Umbilical cord (tissue), 1 donor: ENCODE measurements at regions not wholly inside any gene's neighbourhood (a gene's known extent, or its start where the extent isn't known, plus 50 kb on each side); places are given as distances from the start of the nearest gene placed in this dataset.
"Not testable (repeated sequence)": the region's sequence is repeated elsewhere in the genome, so short reads cannot be mapped to it uniquely, and the experiment has no call there.

ENCODE experiments used
- DNase-seq: peaks from one replicate; pipeline ENCODE4 v3.0.0-alpha.2; 2015; ENCODE audit warnings: low spot score

DNA sequence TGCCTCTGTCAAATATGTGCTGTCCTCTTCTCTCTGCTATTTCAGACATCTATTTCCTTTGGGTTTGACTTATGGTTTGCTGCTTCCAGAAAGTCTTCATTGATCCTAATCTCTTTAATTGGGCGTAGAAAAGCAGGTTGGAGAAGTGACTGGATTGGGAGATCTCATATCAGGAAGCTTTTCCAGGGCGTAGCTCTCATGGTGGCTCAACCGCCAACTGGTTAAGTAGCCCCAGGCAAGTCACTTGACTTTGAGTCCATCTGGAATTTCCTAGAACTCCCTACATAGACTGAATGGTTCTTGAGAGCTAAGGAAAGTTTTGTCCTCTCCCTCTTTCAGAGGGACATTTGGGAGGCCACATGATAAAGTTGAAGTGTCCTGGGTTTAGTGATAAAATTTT is 192.3 kb upstream of the GLRA1 start:
- DNase-seq, result no peak

DNA sequence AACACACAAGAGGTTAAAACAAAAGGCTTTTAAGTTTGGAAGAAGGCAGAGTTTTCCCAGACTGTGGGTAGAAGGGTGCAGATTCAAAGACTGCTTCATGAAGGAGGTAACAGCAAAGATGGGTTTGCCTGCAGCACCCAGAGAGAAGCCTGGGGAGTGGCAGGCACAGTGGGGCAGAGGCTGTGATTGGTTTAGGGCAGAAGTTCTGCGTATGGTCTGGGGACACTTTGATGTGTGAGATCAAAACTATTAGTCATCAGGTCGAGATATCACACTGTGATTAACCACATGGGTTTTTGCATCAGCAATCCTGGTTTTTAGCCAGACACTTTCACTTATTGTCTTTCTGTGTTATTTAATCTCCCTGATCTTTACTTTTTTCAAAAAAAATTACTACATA is 188.8 kb upstream of the GLRA1 start:
- no peak for DNase-seq

- no peak for DNase-seq
These were observed 182.6 kb upstream of the GLRA1 start for GRCh38 chr5:152107220-152107619.

DNA sequence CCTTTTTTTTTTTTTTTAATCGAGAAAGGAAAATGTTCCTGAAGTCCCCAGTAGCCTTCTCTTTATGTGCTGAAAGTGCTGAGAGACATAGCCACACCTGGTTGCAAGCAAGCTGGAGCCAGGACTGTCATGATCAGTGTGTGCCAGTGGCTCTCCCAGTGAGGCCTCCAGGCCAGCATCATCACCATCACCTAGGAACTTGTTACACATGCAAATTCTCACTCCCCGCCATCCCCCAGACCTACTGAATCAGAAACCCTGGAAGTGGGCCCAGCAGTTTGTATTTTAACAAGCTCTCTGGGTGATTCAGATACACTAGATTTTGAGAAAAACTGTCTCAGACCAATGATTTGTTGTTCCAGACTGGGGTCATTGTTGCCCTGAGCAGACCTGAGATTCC is 181.9 kb upstream of the GLRA1 start:
- DNase-seq, result no peak

DNA sequence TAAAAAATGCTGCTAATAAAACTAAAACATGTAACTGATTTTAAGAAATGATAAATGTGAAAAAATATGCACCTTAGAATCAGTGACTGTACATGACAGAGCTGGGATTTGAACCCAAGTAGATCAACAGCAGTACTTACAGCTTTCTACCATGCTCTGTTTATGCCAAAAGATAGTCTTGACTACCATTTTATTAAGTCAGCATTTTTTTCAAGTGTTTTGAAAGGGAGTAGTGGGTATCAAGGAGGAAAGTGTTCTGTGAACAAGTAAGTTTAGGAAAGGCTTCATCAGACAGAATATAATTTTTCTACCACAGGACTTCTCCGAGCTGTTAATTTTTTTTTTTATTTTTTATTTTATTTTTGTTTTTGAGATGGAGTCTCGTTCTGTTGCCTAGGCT is 180.4 kb upstream of the GLRA1 start:
- no peak for DNase-seq

- DNase-seq, result no peak
These were observed 179.6 kb upstream of the GLRA1 start for GRCh38 chr5:152104211-152104610.

DNA sequence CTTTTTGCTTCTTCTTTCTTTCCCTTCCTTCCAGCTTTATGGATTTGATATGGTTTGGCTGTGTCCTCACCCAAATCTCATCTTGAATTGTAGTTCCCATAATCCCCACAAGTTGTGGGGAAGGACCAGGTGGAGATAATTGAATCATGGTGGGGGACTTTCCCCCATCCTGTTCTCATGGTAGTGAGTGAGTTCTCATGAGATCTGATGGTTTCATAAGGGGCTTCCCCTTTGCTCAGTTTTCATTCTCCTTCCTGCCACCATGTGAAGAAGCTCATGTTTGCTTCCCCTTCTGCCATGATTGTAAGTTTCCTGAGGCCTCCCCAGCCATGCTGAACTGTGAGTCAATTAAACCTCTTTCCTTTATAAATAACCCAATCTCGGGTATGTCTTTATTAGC is 178.3 kb upstream of the GLRA1 start:
- not testable (repeated sequence) for DNase-seq

DNA sequence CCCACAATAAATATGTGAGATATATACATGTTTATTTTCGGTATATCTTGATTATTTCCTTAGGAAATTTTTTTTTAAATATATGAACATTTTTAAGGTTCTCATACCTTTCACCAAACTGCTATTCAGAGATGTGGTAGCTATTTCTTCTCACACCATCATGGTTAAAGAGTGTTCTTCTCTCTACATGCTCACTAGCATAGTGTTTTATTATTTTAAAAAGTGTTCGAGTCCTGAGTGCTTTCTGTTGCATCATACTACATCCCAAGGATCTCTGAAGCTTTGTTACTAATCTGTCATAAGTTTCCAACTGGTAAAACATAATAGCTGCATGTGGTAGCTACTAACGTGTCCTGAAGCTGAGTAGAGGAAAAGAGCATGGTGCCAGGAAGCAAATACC is 177.4 kb upstream of the GLRA1 start:
- no peak for DNase-seq

- no peak for DNase-seq
These were observed 175.8 kb upstream of the GLRA1 start for GRCh38 chr5:152100462-152100861.

DNA sequence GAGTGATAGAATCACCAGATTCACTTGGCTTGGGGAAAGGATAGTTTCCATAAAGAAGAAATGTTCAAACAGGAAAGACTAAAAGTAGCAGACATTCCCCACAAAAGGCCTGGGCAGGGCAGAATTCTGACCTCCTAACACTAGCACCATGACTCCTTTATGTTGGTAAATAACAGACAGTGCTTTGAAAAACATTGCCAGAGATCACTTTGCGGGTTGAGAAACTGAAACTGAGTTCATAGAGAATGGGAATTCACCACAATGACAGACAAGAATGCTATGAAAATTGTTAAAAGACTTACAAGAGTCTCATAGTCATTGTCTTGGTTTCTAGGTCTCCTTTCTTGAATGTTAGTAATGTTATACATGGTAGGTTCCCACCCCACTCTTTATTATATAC is 172.5 kb upstream of the GLRA1 start:
- no peak for DNase-seq

DNA sequence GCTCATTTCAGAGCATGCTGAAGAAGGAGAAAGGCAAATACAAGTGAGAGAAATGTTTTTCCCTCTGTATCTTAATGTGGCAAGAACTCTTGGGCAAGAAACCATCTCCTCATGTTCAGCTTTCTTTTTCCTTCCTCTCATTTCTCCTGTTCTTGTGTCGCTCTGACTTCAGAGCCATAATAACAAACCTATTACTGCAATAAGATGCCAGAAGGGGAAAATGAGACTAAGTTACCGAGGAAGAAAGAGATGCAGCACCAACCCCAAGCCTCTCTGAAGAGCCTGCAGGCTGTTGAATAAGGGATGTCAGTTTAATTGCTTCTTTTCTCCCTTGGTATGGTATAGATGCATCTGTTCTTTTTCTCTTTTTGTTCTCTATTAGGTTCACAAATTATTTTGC is 170.1 kb upstream of the GLRA1 start:
- DNase-seq, result no peak

DNA sequence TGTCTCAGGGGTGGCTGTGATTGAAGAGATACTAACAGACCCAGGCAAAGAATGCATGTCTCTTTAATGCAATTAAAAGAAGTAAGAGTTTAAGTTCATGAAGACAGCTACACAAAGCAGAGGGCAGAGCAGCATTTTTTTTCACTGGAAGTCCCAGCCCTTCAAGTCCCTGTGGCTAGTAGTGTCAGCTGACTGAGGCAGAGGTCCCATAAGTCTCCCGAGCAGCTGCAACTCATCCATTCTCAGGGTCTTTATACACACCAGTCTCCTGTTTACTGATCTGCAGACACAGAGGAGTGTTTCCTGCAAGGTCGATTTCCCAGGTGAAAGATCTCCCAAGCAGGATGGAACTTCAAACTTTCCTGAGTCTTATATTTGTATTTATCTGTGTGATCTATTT is 169.4 kb upstream of the GLRA1 start:
- no peak for DNase-seq

- no peak for DNase-seq
These were observed 167.9 kb upstream of the GLRA1 start for GRCh38 chr5:152092580-152092979.

DNA sequence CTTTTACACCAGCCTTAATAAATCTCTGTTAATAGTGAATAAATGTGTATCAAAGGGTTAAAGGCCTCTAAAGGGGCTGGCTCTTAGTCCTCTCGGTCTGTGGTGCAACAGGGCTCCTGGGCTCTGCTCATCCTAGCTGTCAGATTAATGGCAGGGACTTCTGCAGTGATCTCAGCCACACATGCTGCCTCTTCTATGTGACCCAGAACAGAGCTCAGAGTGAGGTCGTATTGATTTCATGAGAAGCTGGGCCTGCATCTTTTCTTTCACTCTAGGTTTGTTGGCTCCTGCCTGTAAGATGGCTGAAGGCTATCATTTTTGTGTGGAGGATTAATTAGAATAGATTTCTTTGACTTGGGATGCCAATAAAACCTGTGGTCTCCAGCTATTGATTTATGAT is 165.0 kb upstream of the GLRA1 start:
- no peak for DNase-seq

DNA sequence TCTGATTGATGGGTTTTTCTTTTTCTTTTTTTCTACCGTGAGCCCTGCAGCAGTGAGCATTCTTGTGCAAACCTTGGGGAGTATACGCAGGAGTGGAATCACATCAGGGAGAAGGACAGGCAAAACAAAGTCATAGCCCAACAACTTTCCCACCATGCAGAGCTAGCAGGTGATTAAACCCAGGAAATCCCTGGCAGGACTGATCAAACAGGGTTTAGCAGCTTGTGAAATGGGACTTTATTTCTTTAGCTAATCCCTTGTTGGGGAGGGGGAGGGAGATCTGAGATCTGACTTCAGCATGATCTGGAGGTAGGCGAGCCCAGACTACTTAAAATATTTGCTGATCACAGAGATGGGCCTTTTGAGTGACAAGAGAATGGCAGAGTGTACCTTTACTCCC is 162.0 kb upstream of the GLRA1 start:
- no peak for DNase-seq

GRCh38 chr5:152084476-152084875 is 159.8 kb upstream of the GLRA1 start:
- no peak for DNase-seq

DNA sequence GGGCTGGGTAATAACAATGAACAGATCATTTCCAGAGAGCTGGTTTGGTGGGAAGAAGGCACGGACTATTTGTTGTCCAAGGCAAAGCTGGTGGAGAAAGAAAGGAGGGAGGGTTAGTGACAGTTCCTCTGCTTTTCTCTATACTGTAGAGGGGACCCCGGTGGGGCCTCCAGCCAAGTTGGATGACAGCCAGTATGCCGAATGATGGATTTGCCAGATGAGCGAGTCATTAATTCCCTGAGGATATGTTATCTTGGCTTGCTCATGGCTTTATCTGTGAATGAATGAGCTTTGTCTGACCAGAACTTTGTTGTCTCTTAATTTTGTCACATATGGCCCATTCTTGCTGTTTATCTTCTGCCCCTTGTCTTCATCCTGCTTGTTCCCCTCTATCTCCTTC is 158.6 kb upstream of the GLRA1 start:
- no peak for DNase-seq

DNA sequence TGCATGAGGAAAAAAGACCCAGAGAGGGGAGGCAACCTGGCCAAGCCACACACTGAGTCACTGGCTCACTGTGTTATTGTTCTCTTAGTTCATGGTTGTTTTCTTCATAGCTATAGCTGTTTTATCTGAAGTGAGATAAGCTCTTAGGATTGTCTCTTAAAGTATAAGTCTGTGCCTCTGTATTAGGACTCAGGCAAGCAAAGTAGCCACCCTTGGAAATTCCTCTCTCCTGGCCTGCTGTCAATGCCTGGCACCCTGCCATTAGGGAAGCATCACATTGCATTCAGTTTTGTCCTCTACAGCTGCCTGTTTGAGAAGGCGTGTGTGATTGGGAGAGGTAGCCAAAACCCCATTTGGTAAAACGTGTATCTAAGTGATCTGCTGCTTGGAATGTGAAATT is 147.4 kb upstream of the GLRA1 start:
- DNase-seq, result no peak

DNA sequence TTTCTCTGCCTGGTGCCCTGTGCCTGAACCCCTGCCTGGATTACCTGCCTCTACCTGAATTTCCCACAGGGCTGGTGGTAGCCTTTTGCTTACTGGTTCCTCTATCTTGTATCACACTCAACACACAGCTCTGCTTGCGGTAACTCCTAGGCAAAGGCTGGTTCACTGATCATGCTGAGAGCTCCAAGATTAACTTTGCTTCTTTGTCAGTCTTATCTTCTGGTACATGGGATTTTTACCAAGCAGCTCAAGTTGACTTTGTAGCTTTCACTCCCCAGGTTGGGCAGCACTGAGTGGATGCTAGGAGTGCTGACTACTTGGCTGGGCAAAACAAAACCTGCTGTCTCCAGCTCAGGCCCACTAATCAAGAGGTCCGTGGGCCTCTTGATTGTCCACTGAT is 145.9 kb upstream of the GLRA1 start:
- DNase-seq, result no peak

- no peak for DNase-seq
These were observed 142.1 kb upstream of the GLRA1 start for GRCh38 chr5:152066784-152067183.

DNA sequence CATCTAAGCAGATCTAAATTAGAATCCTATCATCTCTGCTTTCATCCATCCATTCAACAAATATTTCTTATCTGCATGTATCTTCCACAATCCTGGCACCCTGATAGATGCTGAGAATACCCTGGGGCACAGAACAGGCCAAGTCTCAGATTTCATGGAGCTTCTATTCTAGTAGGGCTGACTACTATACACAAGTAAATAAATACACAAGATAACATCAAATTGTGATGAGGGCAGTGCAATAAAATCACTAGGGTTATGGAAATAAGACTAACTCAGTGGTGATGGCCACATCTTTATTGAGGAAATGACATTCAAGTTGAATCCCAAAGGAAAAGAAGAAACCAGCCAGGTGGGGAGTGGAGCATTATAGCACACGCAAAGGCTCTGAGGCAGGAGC is 138.4 kb upstream of the GLRA1 start:
- no peak for DNase-seq

GRCh38 chr5:152061095-152061494 is 136.4 kb upstream of the GLRA1 start:
- DNase-seq, result no peak

GRCh38 chr5:152058267-152058666 is 133.6 kb upstream of the GLRA1 start:
- no peak for DNase-seq

GRCh38 chr5:152056931-152057330 is 132.3 kb upstream of the GLRA1 start:
- DNase-seq, result no peak

- no peak for DNase-seq
These were observed 127.8 kb upstream of the GLRA1 start for GRCh38 chr5:152052470-152052869.
